Tibial artery (tissue), 4 donors: ENCODE measurements at regions not wholly inside any gene's neighbourhood (a gene's known extent, or its start where the extent isn't known, plus 50 kb on each side); places are given as distances from the start of the nearest gene placed in this dataset.

Experiments used
- DNase-seq, 2 donors: peaks; one replicate each; pipeline ENCODE4 v3.0.0-alpha.2; 2019
- H3K27ac ChIP-seq, 2 donors: fragments of 200-600 bp; sonication (generic) in 1 of 2; 1 replicate in 1 of 2; 2 replicates in 1 of 2; pipeline ENCODE4 v1.5.1; 2018 to 2019; ENCODE audit warnings: mild to moderate bottlenecking in 1 of 2
- H3K27me3 ChIP-seq, 2 donors: fragments of 200-600 bp; sonication (generic) in 1 of 2; one replicate each; pipeline versions ENCODE4 v1.5.1 to v1.6.0; 2016 to 2019
- H3K36me3 ChIP-seq, 3 donors: fragments of 200-600 bp; sonication (generic) in 2 of 3; one replicate each; pipeline ENCODE4 v1.5.1; 2016 to 2019; ENCODE audit warnings: mild to moderate bottlenecking in 2 of 3
- H3K4me1 ChIP-seq, 4 donors: fragments of 200-600 bp; sonication (generic) in 2 of 4; 1 replicate in 3 of 4; 2 replicates in 1 of 4; pipeline ENCODE4 v1.5.1; 2016 to 2019
- H3K4me3 ChIP-seq, 2 donors: fragments of 200-600 bp; sonication (generic) in 1 of 2; 1 replicate in 1 of 2; 2 replicates in 1 of 2; pipeline ENCODE4 v1.5.1; 2018 to 2019; ENCODE audit warnings: mild to moderate bottlenecking in 2 of 2
- H3K9me3 ChIP-seq, 3 donors: fragments of 200-600 bp; sonication (generic) in 1 of 3; one replicate each; pipeline ENCODE4 v1.5.1; 2016 to 2019
- intact Hi-C: fragments of 100-400 bp; cut with DNase I; formaldehyde crosslinking; loops from one replicate; pipeline ENCODE4 v1.15.0; 2023; ENCODE audit warnings: low total_unique reads
- TF ChIP-seq, protein P1 (sequence below), 2 experiments: fragments of 200-600 bp in 1 of 2; fragments of 450-650 bp in 1 of 2; IDR thresholded peaks; one replicate each; pipeline ENCODE4 v1.5.1; 2017 to 2019; ENCODE audit warnings: antibody characterized with exemption in 2 of 2, mild to moderate bottlenecking in 1 of 2, moderate library complexity in 1 of 2

DNA sequence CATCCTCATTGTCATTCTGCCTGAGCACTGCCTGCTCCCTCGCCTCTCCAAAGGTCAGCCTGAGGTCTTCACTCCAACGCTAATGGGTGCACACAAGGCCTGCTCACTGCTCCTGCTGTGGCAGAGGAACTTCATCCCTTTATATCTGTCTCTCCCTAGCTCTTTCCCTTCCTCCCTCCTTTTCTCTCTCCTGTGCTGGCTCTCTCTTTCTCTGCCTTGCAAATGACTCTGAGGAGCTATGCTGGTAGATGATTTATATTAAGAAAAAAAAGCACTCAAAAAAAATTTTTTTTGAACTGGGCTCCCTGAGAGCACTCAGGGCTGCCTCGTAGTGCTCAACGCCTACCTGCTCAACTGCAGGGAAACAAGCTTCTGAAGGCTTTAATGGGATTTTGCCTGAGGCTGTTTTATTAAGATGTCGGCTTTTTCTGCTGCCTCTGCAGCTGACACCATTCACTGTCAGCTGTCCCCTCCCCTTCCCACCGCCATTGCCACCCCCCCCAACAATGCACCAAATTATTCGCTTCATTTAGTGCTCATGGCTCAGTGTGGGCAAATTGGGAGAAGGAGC lies 137.7 kb upstream of the DEFB112 start:
- TF ChIP-seq, protein P1, sequence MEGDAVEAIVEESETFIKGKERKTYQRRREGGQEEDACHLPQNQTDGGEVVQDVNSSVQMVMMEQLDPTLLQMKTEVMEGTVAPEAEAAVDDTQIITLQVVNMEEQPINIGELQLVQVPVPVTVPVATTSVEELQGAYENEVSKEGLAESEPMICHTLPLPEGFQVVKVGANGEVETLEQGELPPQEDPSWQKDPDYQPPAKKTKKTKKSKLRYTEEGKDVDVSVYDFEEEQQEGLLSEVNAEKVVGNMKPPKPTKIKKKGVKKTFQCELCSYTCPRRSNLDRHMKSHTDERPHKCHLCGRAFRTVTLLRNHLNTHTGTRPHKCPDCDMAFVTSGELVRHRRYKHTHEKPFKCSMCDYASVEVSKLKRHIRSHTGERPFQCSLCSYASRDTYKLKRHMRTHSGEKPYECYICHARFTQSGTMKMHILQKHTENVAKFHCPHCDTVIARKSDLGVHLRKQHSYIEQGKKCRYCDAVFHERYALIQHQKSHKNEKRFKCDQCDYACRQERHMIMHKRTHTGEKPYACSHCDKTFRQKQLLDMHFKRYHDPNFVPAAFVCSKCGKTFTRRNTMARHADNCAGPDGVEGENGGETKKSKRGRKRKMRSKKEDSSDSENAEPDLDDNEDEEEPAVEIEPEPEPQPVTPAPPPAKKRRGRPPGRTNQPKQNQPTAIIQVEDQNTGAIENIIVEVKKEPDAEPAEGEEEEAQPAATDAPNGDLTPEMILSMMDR (IDR thresholded peaks at IDR 0.05): no peak
- no peak for DNase-seq

DNA sequence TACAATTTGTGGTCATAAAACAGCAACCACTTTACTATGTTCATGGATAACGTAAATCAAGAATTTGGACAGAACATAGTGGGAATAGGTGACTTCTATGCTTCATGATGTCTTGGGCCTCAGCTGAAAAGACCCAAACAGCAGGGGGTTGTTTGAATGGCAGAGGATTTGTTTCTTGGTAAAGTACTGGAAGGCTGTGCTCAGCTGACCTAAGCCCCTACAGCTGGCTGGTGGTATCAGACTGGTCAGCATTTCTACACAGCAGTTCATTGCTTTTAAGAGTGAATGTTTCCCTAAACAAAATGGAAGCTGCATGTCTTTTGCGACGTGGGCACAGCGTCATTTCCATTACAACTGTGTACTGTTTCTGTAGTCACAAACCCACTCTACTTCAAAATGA lies 148.5 kb upstream of the DEFB112 start:
- H3K27ac ChIP-seq: no peak overlapping the region
- no peak overlapping the region for H3K4me3 ChIP-seq
- DNase-seq: no peak
- no peaks in the 10 kb centered on the region for H3K36me3 ChIP-seq
- H3K27me3 ChIP-seq: no peaks in the 10 kb centered on the region
- H3K4me1 ChIP-seq: no peaks in the 10 kb centered on the region
- TF ChIP-seq, protein P1 (IDR thresholded peaks at IDR 0.05): no peak
- intact Hi-C loops: no loop called here
- no peaks in the 10 kb centered on the region for H3K9me3 ChIP-seq

More for the DNA sequence above, 137.7 kb upstream of the DEFB112 start:
- intact Hi-C loops: no loop called here
- no peaks in the 10 kb centered on the region for H3K27me3 ChIP-seq
- H3K27ac ChIP-seq: no peak overlapping the region
- H3K4me1 ChIP-seq: no peaks in the 10 kb centered on the region
- no peak overlapping the region for H3K4me3 ChIP-seq
- no peaks in the 10 kb centered on the region for H3K36me3 ChIP-seq
- no peaks in the 10 kb centered on the region for H3K9me3 ChIP-seq

GRCh38 chr6:50202766-50203165 lies 153.0 kb upstream of the DEFB112 start:
- H3K4me3 ChIP-seq: no peak overlapping the region
- TF ChIP-seq, protein P1 (IDR thresholded peaks at IDR 0.05): no peak
- H3K4me1 ChIP-seq: no peaks in the 10 kb centered on the region
- no peaks in the 10 kb centered on the region for H3K27me3 ChIP-seq
- H3K9me3 ChIP-seq: no peaks in the 10 kb centered on the region
- H3K27ac ChIP-seq: no peak overlapping the region
- intact Hi-C loops: no loop called here
- no peaks in the 10 kb centered on the region for H3K36me3 ChIP-seq
- DNase-seq: no peak

GRCh38 chr6:50211582-50211981 lies 161.9 kb upstream of the DEFB112 start:
- no peak for DNase-seq
- no peak overlapping the region for H3K27ac ChIP-seq
- no peak overlapping the region for H3K4me3 ChIP-seq
- TF ChIP-seq, protein P1 (IDR thresholded peaks at IDR 0.05): no peak
- intact Hi-C loops: no loop called here
- H3K36me3 ChIP-seq: no peaks in the 10 kb centered on the region
- no peaks in the 10 kb centered on the region for H3K27me3 ChIP-seq
- H3K4me1 ChIP-seq: no peaks in the 10 kb centered on the region
- H3K9me3 ChIP-seq: no peaks in the 10 kb centered on the region

GRCh38 chr6:50213146-50213545 lies 163.4 kb upstream of the DEFB112 start:
- DNase-seq: no peak
- intact Hi-C loops: no loop called here

More at GRCh38 chr6:50213146-50213545, 163.4 kb upstream of the DEFB112 start:
- H3K9me3 ChIP-seq: no peaks in the 10 kb centered on the region
- no peak overlapping the region for H3K27ac ChIP-seq
- no peaks in the 10 kb centered on the region for H3K27me3 ChIP-seq
- no peaks in the 10 kb centered on the region for H3K4me1 ChIP-seq
- no peaks in the 10 kb centered on the region for H3K36me3 ChIP-seq
- TF ChIP-seq, protein P1 (IDR thresholded peaks at IDR 0.05): no peak
- H3K4me3 ChIP-seq: no peak overlapping the region
